Common myeloid progenitor, CD34-positive (primary cell): ENCODE measurements at regions not wholly inside any gene's neighbourhood (a gene's known extent, or its start where the extent isn't known, plus 50 kb on each side); places are given as distances from the start of the nearest gene placed in this dataset.

Experiments
- CTCF ChIA-PET: fragments of 350-600 bp; sonication (Branson Sonifier 250); formaldehyde crosslinking; loops from one replicate; lab custom pipeline; 2021; ENCODE audit warnings: antibody characterized with exemption; lab: Charles Lee
- POLR2A ChIA-PET: fragments of 350-600 bp; sonication (Branson Sonifier 250); formaldehyde crosslinking; loops from one replicate; lab custom pipeline; 2021; ENCODE audit warnings: antibody characterized with exemption; lab: Charles Lee
- DNase-seq, 3 donors: peaks; one replicate each; pipeline versions ENCODE4 v3.0.0 to v3.0.0-alpha.2; 2013
- H3K27ac ChIP-seq, 2 experiments: 1 replicate in 1 of 2; 2 replicates in 1 of 2; pipeline ENCODE4 v1.7.0; 2013; ENCODE audit warnings: inconsistent platforms in 2 of 2, low read length in 2 of 2, mild to moderate bottlenecking in 2 of 2, low read depth in 1 of 2, moderate library complexity in 1 of 2; ENCODE audit not compliant: severe bottlenecking in 2 of 2, insufficient read depth in 1 of 2, poor library complexity in 1 of 2
- H3K27me3 ChIP-seq, 5 experiments: replicated peaks in 2 of 5; 1 replicate in 3 of 5; 2 replicates in 2 of 5; pipeline versions ENCODE4 v1.6.1 to v1.7.0; 2013; ENCODE audit warnings: low read length in 4 of 5, mild to moderate bottlenecking in 2 of 5, moderate library complexity in 2 of 5, inconsistent platforms in 1 of 5; ENCODE audit not compliant: insufficient read depth in 5 of 5, control insufficient read depth in 4 of 5
- H3K36me3 ChIP-seq, 4 experiments: 1 replicate in 2 of 4; 2 replicates in 2 of 4; pipeline versions ENCODE4 v1.6.1 to v1.7.0; 2013; ENCODE audit warnings: low read length in 3 of 4, control low read depth in 1 of 4, mild to moderate bottlenecking in 1 of 4; ENCODE audit not compliant: control insufficient read depth in 4 of 4, insufficient read depth in 4 of 4
- H3K4me1 ChIP-seq, 4 experiments: 1 replicate in 3 of 4; 2 replicates in 1 of 4; pipeline versions ENCODE4 v1.6.1 to v1.7.1; 2013; ENCODE audit warnings: low read length in 3 of 4, mild to moderate bottlenecking in 3 of 4, control low read depth in 1 of 4, inconsistent platforms in 1 of 4, moderate library complexity in 1 of 4; ENCODE audit not compliant: control insufficient read depth in 4 of 4, insufficient read depth in 4 of 4; ENCODE audit errors: control extremely low read depth in 1 of 4
- H3K4me3 ChIP-seq, 7 experiments: 1 replicate in 4 of 7; 2 replicates in 3 of 7; pipeline versions ENCODE4 v1.5.1 to v1.7.0; 2013; ENCODE audit warnings: mild to moderate bottlenecking in 7 of 7, low read length in 6 of 7, moderate library complexity in 6 of 7, inconsistent platforms in 2 of 7, low read depth in 2 of 7, control low read depth in 1 of 7; ENCODE audit not compliant: insufficient read depth in 4 of 7, control insufficient read depth in 1 of 7; ENCODE audit errors: extremely low read depth in 1 of 7
- H3K9me3 ChIP-seq, 5 experiments: 1 replicate in 4 of 5; 2 replicates in 1 of 5; pipeline versions ENCODE4 v1.6.1 to v1.7.1; 2013; ENCODE audit warnings: low read length in 4 of 5, mild to moderate bottlenecking in 2 of 5, inconsistent platforms in 1 of 5, low read depth in 1 of 5, moderate library complexity in 1 of 5; ENCODE audit not compliant: control insufficient read depth in 4 of 5, insufficient read depth in 2 of 5; ENCODE audit errors: control extremely low read depth in 1 of 5
- WGBS: methylation state at CpG from one replicate; pipeline ENCODE4 v1.1.5; 2013; ENCODE audit not compliant: insufficient coverage; 5-methylcytosine and 5-hydroxymethylcytosine counted together

- 94% methylated on average over 10 of the region's 11 CpGs for WGBS
- no peak overlapping the region for H3K4me3 ChIP-seq
- ChIA-PET CTCF (no interaction called here), POLR2A (no interaction called here)
- DNase-seq = no peak
- peaks cover 0 to 7% (median 7%) of the 10 kb centered on the region in 4 experiments for H3K4me1 ChIP-seq
- no peaks in the 10 kb centered on the region for H3K9me3 ChIP-seq
- peaks cover 6 to 68% (median 41%) of the 10 kb centered on the region in 5 experiments for H3K27me3 ChIP-seq
- no peak overlapping the region for H3K27ac ChIP-seq
- no peaks in the 10 kb centered on the region for H3K36me3 ChIP-seq
Observed at GRCh38 chr9:84139296-84140070, 158.9 kb downstream of the RMI1 start.

- peak; percentile 36 to 67 (median 62) for DNase-seq
- H3K4me1 ChIP-seq = peaks cover 0 to 7% (median 7%) of the 10 kb centered on the region in 4 experiments
Observed at GRCh38 chr9:84140535-84141101, 160.0 kb downstream of the RMI1 start.

GRCh38 chr9:84141741-84142370 is 161.3 kb downstream of the RMI1 start:
- 100% methylated on average over 1 of the region's 7 CpGs for WGBS
- DNase-seq = no peak
- Histone ChIP-seq H3K4me1 (peaks cover 0 to 10% (median 9%) of the 10 kb centered on the region in 4 experiments), H3K4me3 (no peak overlapping the region), H3K9me3 (no peaks in the 10 kb centered on the region), H3K27me3 (peaks cover 6 to 62% (median 37%) of the 10 kb centered on the region in 5 experiments), H3K27ac (no peak overlapping the region), H3K36me3 (no peaks in the 10 kb centered on the region)
- CTCF ChIA-PET = interaction anchor here (1.0 to 1.3 kb wide), 2 partner anchors 21 to 30 kb away, joined by 3 to 4 read pairs; no protein-coding TSS in a partner anchor
- POLR2A ChIA-PET = no interaction called here

More at GRCh38 chr9:84140535-84141101, 160.0 kb downstream of the RMI1 start:
- peaks cover 6 to 68% (median 41%) of the 10 kb centered on the region in 5 experiments for H3K27me3 ChIP-seq
- H3K27ac ChIP-seq = no peak overlapping the region
- CTCF ChIA-PET = interaction anchor here (1.3 kb wide), 1 partner anchor 31 kb away, joined by 4 read pairs; no protein-coding TSS in a partner anchor
- H3K9me3 ChIP-seq = no peaks in the 10 kb centered on the region
- H3K4me3 ChIP-seq = peak overlapping the region in 6 of 7 experiments; percentile 30 to 75 (median 57)
- POLR2A ChIA-PET = no interaction called here
- WGBS = 3% methylated on average over 28 of the region's 41 CpGs
- no peaks in the 10 kb centered on the region for H3K36me3 ChIP-seq

GRCh38 chr9:84145031-84145430 is 164.4 kb downstream of the RMI1 start:
- WGBS = no CpG with 5 or more reads among the region's 3 CpGs
- ChIA-PET POLR2A (no interaction called here), CTCF (no interaction called here)
- H3K4me1 ChIP-seq = peaks cover 0 to 16% (median 11%) of the 10 kb centered on the region in 4 experiments
- H3K36me3 ChIP-seq = no peaks in the 10 kb centered on the region
- no peak overlapping the region for H3K4me3 ChIP-seq
- DNase-seq = no peak
- no peak overlapping the region for H3K27ac ChIP-seq
- peaks cover 6 to 37% (median 27%) of the 10 kb centered on the region in 5 experiments for H3K27me3 ChIP-seq
- no peaks in the 10 kb centered on the region for H3K9me3 ChIP-seq

GRCh38 chr9:84145780-84146179 is 165.2 kb downstream of the RMI1 start:
- H3K4me3 ChIP-seq = no peak overlapping the region
- peaks cover 6 to 30% (median 20%) of the 10 kb centered on the region in 5 experiments for H3K27me3 ChIP-seq
- H3K9me3 ChIP-seq = no peaks in the 10 kb centered on the region
- no CpG with 5 or more reads among the region's 2 CpGs for WGBS
- H3K27ac ChIP-seq = no peak overlapping the region
- peaks cover 0 to 12% (median 6%) of the 10 kb centered on the region in 4 experiments for H3K4me1 ChIP-seq
- ChIA-PET POLR2A (no interaction called here), CTCF (no interaction called here)
- H3K36me3 ChIP-seq = no peaks in the 10 kb centered on the region
- no peak for DNase-seq

- 38% methylated on average over 5 of the region's 6 CpGs for WGBS
- Histone ChIP-seq H3K27ac (no peak overlapping the region), H3K4me1 (peaks cover 0 to 10% (median 4%) of the 10 kb centered on the region in 4 experiments), H3K36me3 (no peaks in the 10 kb centered on the region), H3K4me3 (no peak overlapping the region), H3K27me3 (peaks cover 2 to 17% (median 10%) of the 10 kb centered on the region in 5 experiments), H3K9me3 (no peaks in the 10 kb centered on the region)
- no peak for DNase-seq
- POLR2A ChIA-PET = no interaction called here
- CTCF ChIA-PET = interaction anchor here (1.1 to 1.2 kb wide), 2 partner anchors 16 to 26 kb away, joined by 3 to 4 read pairs; no protein-coding TSS in a partner anchor
Observed at GRCh38 chr9:84146893-84147710, 166.5 kb downstream of the RMI1 start.
